ENCODE measurements at regions not wholly inside any gene's neighbourhood (a gene's known extent, or its start where the extent isn't known, plus 50 kb on each side); places are given as distances from the start of the nearest gene placed in this dataset.

- no peak for DNase-seq (ENCODE audit: low spot score)
Measured at GRCh38 chr11:115911613-115912346, 407.6 kb upstream of the CADM1 start.

GRCh38 chr11:115910379-115910778 is 406.2 kb upstream of the CADM1 start:
- DNase-seq (ENCODE audit: low spot score), result no peak

- no peak for DNase-seq (ENCODE audit: low spot score)
Measured at GRCh38 chr11:115906171-115906570, 402.0 kb upstream of the CADM1 start.

GRCh38 chr11:115905341-115906000 is 401.3 kb upstream of the CADM1 start:
- DNase-seq (ENCODE audit: low spot score), result no peak

- DNase-seq (ENCODE audit: low spot score), result no peak
Measured at GRCh38 chr11:115903179-115903578, 399.0 kb upstream of the CADM1 start.

- DNase-seq (ENCODE audit: low spot score), result no peak
Measured at GRCh38 chr11:115901069-115901468, 396.9 kb upstream of the CADM1 start.

- DNase-seq (ENCODE audit: low spot score), result no peak
Measured at GRCh38 chr11:115900111-115900510, 395.9 kb upstream of the CADM1 start.

GRCh38 chr11:115897707-115898106 is 393.5 kb upstream of the CADM1 start:
- no peak for DNase-seq (ENCODE audit: low spot score)

GRCh38 chr11:115896084-115896483 is 391.9 kb upstream of the CADM1 start:
- DNase-seq (ENCODE audit: low spot score), result no peak

GRCh38 chr11:115895594-115895993 is 391.4 kb upstream of the CADM1 start:
- DNase-seq (ENCODE audit: low spot score), result no peak

- DNase-seq (ENCODE audit: low spot score), result no peak
Measured at GRCh38 chr11:115894176-115894575, 390.0 kb upstream of the CADM1 start.

GRCh38 chr11:115893461-115894099 is 389.4 kb upstream of the CADM1 start:
- DNase-seq (ENCODE audit: low spot score), result no peak

GRCh38 chr11:115892016-115892415 is 387.8 kb upstream of the CADM1 start:
- no peak for DNase-seq (ENCODE audit: low spot score)

- no peak for DNase-seq (ENCODE audit: low spot score)
Measured at GRCh38 chr11:115891581-115891980, 387.4 kb upstream of the CADM1 start.

GRCh38 chr11:115890500-115890899 is 386.3 kb upstream of the CADM1 start:
- no peak for DNase-seq (ENCODE audit: low spot score)

GRCh38 chr11:115889712-115890111 is 385.5 kb upstream of the CADM1 start:
- DNase-seq (ENCODE audit: low spot score), result no peak

- DNase-seq (ENCODE audit: low spot score), result no peak
Measured at GRCh38 chr11:115887727-115888126, 383.5 kb upstream of the CADM1 start.

- DNase-seq (ENCODE audit: low spot score), result no peak
Measured at GRCh38 chr11:115887316-115887715, 383.1 kb upstream of the CADM1 start.

- no peak for DNase-seq (ENCODE audit: low spot score)
Measured at GRCh38 chr11:115886422-115886733, 382.2 kb upstream of the CADM1 start.

GRCh38 chr11:115885535-115886421 is 381.6 kb upstream of the CADM1 start:
- DNase-seq (ENCODE audit: low spot score), result no peak

- DNase-seq (ENCODE audit: low spot score), result no peak
Measured at GRCh38 chr11:115884800-115885534, 380.8 kb upstream of the CADM1 start.

Measured in HT-29 (cell line).